ENCODE measurements at regions not wholly inside any gene's neighbourhood (a gene's known extent, or its start where the extent isn't known, plus 50 kb on each side); places are given as distances from the start of the nearest gene placed in this dataset.

GRCh38 chr2:239674981-239675825 is 274.4 kb upstream of the HDAC4 start:
- ATAC-seq (ENCODE audit: low FRiP score) = no peak
- TF ChIP-seq CTCF (IDR thresholded peaks at IDR 0.05) = no peak
- DNase-seq (ENCODE audit: low spot score) = no peak

GRCh38 chr2:239674101-239674980 is 273.5 kb upstream of the HDAC4 start:
- no peak for ATAC-seq (ENCODE audit: low FRiP score)
- no peak for TF ChIP-seq CTCF (IDR thresholded peaks at IDR 0.05)
- DNase-seq (ENCODE audit: low spot score) = no peak

- no peak for ATAC-seq (ENCODE audit: low FRiP score)
- TF ChIP-seq CTCF (IDR thresholded peaks at IDR 0.05) = no peak
- DNase-seq (ENCODE audit: low spot score) = no peak
Observed at GRCh38 chr2:239673641-239674040, 272.8 kb upstream of the HDAC4 start.

GRCh38 chr2:239671916-239672849 is 271.4 kb upstream of the HDAC4 start:
- no peak for TF ChIP-seq CTCF (IDR thresholded peaks at IDR 0.05)
- DNase-seq (ENCODE audit: low spot score) (no peak), ATAC-seq (ENCODE audit: low FRiP score) (no peak)

- ATAC-seq (ENCODE audit: low FRiP score) = no peak
- no peak for TF ChIP-seq CTCF (IDR thresholded peaks at IDR 0.05)
- no peak for DNase-seq (ENCODE audit: low spot score)
Observed at GRCh38 chr2:239671471-239671870, 270.7 kb upstream of the HDAC4 start.

GRCh38 chr2:239670463-239671120 is 269.8 kb upstream of the HDAC4 start:
- ATAC-seq (ENCODE audit: low FRiP score) (no peak), DNase-seq (ENCODE audit: low spot score) (no peak)

More at GRCh38 chr2:239670463-239671120, 269.8 kb upstream of the HDAC4 start:
- no peak for TF ChIP-seq CTCF (IDR thresholded peaks at IDR 0.05)

Measured in omental fat pad (tissue), 3 donors.